GM18861 (cell line): ENCODE measurements at regions not wholly inside any gene's neighbourhood (a gene's known extent, or its start where the extent isn't known, plus 50 kb on each side); places are given as distances from the start of the nearest gene placed in this dataset.

Experiments
- ATAC-seq: cut with Tn5 transposase; IDR thresholded peaks from one replicate; pipeline ENCODE4 v1.9.1; 2021; ENCODE audit not compliant: unreplicated experiment

GRCh38 chr16:66289986-66290385 is 76.5 kb upstream of the CDH5 start:
- ATAC-seq, result no peak

DNA sequence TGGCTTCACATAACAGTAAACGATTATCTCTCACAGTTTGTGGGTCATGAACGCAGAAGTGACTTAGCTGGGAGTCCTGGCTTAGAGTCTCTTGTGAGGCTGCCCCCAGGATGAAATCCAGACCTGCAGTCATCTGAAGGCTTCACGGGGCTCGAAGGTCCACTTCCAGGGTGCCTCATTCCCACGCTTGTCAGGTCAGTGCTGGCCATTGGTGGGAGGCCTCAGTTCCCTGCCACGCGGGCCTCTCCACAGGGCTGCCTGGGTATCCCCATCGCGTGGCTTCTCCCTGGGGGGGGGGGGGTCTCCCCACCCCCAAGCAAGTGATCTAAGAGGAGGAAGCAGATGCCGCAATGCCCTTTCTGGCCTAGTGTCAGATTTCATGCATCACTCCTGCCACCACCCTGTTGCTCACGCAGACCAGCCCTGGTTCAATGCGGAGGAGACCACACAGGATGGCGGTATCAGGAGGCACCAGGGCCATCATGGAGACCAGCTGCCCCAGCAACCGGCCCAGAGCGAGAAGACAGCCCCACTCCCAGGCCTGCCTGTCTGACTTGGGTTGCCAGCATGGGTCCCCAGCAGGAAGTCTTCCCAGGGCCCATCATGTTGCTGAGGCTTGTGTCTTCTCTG is 77.3 kb upstream of the CDH5 start:
- no peak for ATAC-seq

DNA sequence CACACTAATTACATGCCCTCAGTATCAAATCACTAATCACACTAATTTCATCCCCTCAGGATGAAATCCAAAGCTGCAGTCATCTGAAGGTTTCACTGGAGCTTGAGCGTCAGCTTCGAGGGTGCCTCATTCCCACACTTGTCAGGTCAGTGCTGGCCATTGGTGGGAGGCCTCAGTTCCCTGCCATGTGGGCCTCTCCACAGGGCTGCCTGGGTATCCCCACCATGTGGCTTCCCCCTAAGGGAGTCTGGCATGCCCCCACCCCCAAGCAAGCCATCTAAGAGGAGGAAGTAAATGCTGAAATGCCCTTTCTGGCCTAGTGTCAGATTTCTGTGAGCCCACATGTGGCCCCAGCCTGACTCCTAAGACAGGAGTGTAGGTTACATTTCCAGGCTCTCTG is 78.6 kb upstream of the CDH5 start:
- ATAC-seq, result no peak

DNA sequence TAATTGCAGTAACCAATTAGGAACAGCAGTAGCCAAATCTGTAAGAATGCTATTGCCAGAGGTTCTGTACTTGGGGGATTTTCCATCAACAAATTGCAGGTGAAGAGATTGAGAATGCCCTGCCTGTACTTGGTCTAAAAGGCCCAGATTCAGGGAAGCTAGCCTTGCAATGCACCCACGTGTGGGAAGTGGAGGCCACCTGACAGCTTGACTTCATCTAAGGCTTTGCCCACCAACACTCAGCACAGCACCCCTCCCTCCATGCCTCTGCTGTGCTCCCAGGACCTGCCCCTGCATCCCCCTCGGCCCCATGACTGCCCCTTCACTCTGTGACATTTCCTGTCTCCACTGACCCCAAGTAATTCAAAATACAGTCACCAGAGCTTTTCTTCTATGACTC is 79.1 kb upstream of the CDH5 start:
- ATAC-seq, result no peak

- ATAC-seq, result no peak
These were observed 80.0 kb upstream of the CDH5 start for GRCh38 chr16:66286527-66286926.

GRCh38 chr16:66278604-66279262 is 87.8 kb upstream of the CDH5 start:
- no peak for ATAC-seq

DNA sequence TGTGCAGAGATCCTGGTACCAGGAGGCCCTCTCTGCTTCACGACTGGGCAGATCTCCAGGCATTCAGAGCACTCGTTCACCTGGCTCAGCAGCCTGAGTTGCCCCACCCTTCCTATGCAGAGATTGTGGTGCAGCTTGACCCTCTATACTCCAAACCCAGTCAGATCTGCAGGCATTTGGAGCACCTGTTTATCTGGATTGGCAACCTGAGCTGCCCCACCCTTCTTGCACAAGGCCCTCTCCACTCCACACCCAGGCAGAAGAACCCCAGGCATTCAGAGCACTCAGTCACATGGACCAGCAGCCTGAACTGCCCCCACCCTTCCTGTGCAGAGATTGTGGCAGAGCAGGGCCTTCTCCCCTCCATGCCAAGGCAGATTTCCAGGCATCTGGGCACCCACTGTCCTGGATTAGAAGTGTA is 88.4 kb upstream of the CDH5 start:
- ATAC-seq, result no peak

DNA sequence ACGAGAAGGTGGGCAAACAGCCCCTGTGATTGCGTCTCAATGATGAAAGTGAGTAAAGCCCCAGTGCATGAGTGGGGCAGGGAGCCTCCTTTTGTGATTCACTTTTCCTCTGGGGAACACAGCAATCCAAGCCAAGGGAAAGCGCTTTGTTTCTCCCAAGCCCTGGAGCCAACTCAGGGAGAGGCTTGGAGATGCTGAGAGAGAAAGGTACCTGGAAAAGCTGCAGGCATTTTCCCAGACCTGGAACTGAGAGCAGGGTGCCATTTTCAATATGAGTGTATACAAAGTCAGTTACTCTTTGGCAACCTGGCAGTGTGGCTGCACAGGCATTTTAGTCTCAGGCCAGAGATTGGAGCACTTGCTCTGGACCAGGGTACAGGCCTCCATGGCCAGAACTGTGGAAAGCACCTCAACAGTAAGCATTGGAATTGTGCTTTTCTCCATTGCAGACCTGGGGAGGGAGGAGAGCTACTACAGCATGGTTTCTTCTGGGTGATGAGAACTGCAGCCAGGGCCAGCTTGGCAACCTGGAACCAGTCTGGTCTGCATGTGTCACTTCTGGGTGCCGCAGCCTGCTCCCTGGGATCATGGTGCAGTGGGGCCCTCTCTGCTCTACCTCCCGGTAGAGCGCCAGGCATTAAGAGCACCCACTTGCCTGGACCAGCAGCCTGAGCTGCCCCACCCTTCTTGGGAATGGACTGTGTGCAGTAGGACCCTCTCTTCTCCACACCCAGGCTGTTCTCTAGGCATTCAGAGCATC is 89.0 kb upstream of the CDH5 start:
- ATAC-seq, result no peak

DNA sequence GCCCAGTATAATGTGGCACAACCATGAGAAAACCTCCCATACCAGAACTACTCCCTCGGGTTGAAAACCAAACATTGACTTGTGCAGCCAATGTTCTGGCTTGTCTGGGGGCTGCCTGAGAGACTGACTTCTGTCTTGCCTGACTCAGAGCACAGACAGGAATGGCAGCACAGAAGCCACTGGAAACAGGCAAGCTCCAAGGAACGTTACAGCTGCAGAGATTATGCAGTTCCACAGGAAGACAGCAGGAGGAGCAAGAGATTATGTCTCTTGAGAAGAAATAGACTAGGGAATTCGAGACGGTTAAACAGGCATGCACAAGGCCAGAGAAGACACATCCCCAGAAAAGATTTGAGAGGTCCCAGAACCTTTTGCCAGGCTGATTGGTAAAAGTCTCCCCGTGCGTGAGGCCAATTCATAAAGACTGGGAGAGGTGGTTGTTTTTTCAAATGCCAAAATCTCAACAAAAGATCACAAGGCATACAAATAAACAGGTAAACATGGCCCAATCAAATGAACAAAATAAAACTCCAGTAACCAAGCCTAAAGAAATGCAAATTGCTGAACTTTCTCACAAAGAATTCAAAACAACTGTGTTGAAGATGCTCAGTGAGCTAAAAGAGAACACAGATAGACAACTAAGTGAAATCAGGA is 90.6 kb upstream of the CDH5 start:
- no peak for ATAC-seq

DNA sequence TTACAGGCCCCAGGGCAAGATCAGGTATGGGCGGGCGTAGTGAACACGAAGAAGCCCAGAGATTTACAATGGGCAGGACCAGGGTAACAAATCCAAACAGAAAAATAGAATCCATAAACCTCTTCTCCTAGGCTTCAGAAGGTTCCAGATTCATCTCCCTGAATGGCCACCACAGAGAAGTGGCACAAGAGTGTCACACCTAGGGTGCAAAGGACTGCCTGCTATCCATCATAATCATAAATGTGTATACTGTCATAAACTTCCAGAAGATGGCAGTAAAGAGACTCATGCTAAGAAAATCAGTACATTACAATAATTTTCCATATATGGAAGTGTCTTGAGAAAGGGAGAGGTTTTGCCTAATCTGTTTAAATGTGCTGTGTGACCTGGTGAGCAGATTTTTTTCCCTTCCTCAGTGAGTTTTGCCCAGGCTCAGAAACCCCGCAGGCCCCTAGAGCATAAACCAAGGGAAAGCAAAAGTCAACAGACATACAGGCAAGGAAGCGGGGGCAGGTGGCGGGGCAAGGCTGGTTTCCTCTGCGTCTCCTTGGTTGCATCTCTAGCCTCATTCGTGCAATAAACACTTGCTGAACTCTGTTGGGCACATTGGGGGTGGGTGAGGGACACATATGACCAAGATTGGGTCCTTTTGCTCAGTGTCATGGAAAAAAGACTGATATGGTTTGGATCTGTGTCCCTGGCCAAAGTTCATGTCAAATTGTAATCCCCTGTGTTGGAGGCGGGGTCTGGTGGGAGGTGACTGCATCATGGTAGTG is 92.0 kb upstream of the CDH5 start:
- ATAC-seq, result peak; percentile 49

GRCh38 chr16:66273644-66274334 is 92.7 kb upstream of the CDH5 start:
- no peak for ATAC-seq

GRCh38 chr16:66273053-66273452 is 93.4 kb upstream of the CDH5 start:
- no peak for ATAC-seq

- no peak for ATAC-seq
These were observed 94.0 kb upstream of the CDH5 start for GRCh38 chr16:66272461-66272860.

DNA sequence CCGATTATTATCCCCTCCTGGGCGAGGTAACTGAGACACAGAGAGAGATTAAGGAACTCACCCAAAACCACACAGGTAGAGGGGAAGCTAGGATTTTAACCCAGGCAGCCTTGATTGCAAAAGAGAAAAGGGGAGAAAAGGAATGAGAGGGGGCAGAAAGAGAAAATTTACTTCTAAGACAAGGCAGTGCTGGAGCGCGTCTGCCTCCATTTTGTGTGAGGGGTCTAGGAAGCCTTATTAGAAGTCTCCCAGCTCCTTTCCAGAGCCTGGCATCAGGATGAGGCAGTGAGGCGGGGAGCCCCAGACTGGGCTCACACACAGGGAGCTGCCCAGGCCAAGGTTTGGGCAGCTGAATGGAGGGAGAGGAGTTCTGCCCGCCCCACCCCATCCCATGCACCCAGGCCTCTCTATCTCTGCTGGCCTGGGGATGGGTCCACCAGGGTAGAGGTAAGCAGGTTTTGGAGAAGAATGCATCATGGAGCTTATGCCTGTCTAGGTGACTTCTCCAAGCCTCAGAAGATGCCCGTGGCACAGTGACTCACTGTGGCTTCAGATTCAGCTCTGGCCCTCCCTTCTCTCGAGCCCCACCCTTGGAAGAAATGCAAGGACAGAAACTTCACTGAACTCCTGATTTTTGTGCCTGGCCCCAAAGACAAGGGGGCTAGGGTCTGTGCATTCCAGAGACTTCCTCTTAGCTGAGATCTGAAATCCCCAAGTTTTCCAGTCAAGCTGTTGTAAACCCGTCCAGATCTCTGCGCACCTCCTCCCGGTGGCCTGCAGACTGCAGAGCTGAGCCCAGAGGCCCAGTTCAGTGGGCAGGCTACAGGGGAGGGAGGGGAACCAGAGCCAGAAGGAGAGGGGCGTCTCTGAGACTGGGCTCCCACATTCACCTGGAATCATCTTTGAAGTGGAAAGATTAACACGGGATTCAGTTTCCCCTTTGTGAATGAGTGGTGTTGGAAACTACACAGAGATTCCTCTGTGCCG is 95.1 kb upstream of the CDH5 start:
- ATAC-seq, result no peak

GRCh38 chr16:66270333-66270927 is 96.1 kb upstream of the CDH5 start:
- ATAC-seq, result peak; percentile 79

DNA sequence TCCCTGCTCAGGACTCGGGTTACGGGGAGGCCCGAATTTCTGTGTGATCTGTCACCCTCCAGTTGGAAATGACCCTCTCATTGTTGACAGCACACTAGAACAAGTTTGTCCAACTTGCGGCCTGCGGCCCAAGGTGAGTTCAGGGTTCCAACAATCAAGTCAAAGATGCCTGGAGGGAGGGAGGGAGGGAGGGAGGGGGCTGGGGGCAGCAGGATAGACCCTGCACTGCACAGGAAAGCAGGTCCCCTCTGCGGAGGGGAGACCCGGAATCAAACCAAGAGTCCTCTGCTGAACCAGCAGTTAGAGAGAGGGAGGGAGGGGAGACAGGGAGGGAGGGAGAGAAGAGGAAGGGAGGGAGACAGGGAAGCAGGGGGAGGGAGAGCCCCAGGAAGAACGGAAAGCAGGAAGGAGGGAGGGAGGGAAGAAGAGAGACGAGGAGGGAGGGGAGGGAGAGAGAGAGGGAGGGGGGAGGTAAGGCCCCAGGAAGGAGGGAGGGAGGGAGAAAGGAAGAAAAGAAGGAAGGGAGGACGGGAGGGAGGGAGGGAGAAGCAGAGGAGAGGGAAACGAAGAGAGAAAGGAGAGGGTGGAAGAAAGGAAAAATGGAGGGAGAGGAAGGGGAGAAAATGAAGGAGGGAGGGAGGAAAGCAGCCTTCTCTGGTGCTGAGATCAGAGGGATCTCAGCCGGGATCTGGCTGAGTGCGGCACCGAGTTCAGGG is 96.7 kb upstream of the CDH5 start:
- no peak for ATAC-seq

DNA sequence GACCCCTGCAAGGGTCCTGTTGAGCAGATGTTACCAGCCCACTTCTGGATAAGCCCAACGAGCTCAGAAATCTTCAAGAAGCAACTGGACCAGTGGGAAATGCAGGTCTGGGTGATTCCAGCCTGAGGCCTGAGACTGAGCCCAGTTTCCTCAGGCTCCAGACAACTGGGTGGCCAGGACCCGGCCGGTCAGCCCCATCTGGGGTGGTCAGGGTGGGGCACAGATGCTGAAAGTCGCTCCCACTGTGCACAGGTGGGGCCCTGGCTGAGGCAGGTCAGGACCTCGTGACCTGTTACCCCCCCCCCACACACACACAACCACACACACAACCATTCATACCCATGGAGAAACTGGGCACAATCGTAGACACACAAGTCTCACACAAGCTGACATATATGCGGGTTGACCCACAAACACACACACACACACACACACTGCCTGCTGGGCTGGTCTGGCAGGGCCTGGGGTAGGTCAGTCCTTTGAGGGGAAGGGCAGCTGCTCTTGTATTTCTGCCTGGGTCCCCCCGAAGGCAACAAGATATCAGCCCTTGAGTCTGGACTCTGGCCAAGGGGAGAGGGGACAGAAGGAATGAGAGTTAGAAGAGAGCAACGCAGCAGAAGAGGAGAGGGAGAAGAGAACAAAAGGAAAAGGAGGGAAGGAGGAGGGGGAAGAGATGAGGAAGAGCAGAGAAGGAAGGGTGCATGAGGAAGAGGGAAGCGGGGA is 99.0 kb upstream of the CDH5 start:
- ATAC-seq, result no peak
